Brain microvascular endothelial cell (primary cell): ENCODE measurements at regions not wholly inside any gene's neighbourhood (a gene's known extent, or its start where the extent isn't known, plus 50 kb on each side); places are given as distances from the start of the nearest gene placed in this dataset.

Experiments
- DNase-seq: peaks from one replicate; pipeline ENCODE4 v3.0.0-alpha.2; 2020
- H3K27ac ChIP-seq: fragments of 250-450 bp; sonication (Bioruptor Pico); 2 replicates; pipeline ENCODE4 v1.5.1; 2020; ENCODE audit warnings: mild to moderate bottlenecking, moderate library complexity
- H3K27me3 ChIP-seq: fragments of 250-450 bp; sonication (Bioruptor Pico); replicated peaks from 2 replicates; pipeline ENCODE4 v1.5.1; 2020; ENCODE audit warnings: mild to moderate bottlenecking
- H3K36me3 ChIP-seq: fragments of 250-450 bp; sonication (Bioruptor Pico); replicated peaks from 2 replicates; pipeline ENCODE4 v1.5.1; 2020; ENCODE audit warnings: mild to moderate bottlenecking
- H3K4me3 ChIP-seq: 2 replicates; pipeline ENCODE4 v1.5.1; 2011; ENCODE audit warnings: low read depth, mild to moderate bottlenecking, control low read depth, low read length, moderate library complexity
- in situ Hi-C: cut with HindIII; loops from 2 replicates; pipeline ENCODE4 v1.10.0; 2017; ENCODE audit warnings: low sequenced_read_pairs, low pct_ligation_motif_present
- TF ChIP-seq, protein P1 (sequence below): IDR thresholded peaks from 2 replicates; pipeline ENCODE4 v1.5.1; 2011; ENCODE audit warnings: low read depth, mild to moderate bottlenecking, moderate library complexity, low read length, control low read depth, inconsistent platforms; ENCODE audit errors: missing control alignments

GRCh38 chr11:23897453-23898286 lies 599.2 kb upstream of the LUZP2 start:
- no peak overlapping the region for H3K4me3 ChIP-seq
- DNase-seq, result peak; percentile 86
- H3K36me3 ChIP-seq, result no peaks in the 10 kb centered on the region
- no peaks in the 10 kb centered on the region for H3K27me3 ChIP-seq
- TF ChIP-seq, protein P1, sequence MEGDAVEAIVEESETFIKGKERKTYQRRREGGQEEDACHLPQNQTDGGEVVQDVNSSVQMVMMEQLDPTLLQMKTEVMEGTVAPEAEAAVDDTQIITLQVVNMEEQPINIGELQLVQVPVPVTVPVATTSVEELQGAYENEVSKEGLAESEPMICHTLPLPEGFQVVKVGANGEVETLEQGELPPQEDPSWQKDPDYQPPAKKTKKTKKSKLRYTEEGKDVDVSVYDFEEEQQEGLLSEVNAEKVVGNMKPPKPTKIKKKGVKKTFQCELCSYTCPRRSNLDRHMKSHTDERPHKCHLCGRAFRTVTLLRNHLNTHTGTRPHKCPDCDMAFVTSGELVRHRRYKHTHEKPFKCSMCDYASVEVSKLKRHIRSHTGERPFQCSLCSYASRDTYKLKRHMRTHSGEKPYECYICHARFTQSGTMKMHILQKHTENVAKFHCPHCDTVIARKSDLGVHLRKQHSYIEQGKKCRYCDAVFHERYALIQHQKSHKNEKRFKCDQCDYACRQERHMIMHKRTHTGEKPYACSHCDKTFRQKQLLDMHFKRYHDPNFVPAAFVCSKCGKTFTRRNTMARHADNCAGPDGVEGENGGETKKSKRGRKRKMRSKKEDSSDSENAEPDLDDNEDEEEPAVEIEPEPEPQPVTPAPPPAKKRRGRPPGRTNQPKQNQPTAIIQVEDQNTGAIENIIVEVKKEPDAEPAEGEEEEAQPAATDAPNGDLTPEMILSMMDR, result no peak
- in situ Hi-C loops, result no loop called here
- peak overlapping the region; percentile 98 for H3K27ac ChIP-seq

- Histone ChIP-seq H3K36me3 (no peaks in the 10 kb centered on the region), H3K27me3 (no peaks in the 10 kb centered on the region), H3K27ac (peak overlapping the region; percentile 84), H3K4me3 (no peak overlapping the region)
- peak; percentile 95 for DNase-seq
- TF ChIP-seq, protein P1, result no peak
- in situ Hi-C loops, result no loop called here
Measured at GRCh38 chr11:23903044-23903704, 593.7 kb upstream of the LUZP2 start.

- no peak for DNase-seq
- in situ Hi-C loops, result no loop called here
- Histone ChIP-seq H3K27ac (no peak overlapping the region), H3K4me3 (no peak overlapping the region), H3K27me3 (no peaks in the 10 kb centered on the region), H3K36me3 (no peaks in the 10 kb centered on the region)
- TF ChIP-seq, protein P1, result no peak
Measured at GRCh38 chr11:23919455-23919854, 577.4 kb upstream of the LUZP2 start.

GRCh38 chr11:23923357-23923756 lies 573.5 kb upstream of the LUZP2 start:
- Histone ChIP-seq H3K36me3 (no peaks in the 10 kb centered on the region), H3K4me3 (no peak overlapping the region), H3K27ac (no peak overlapping the region), H3K27me3 (no peaks in the 10 kb centered on the region)
- no peak for DNase-seq
- in situ Hi-C loops, result no loop called here
- TF ChIP-seq, protein P1, result no peak

GRCh38 chr11:23924226-23924625 lies 572.6 kb upstream of the LUZP2 start:
- Histone ChIP-seq H3K4me3 (no peak overlapping the region), H3K36me3 (no peaks in the 10 kb centered on the region)
- in situ Hi-C loops, result no loop called here

More at GRCh38 chr11:23924226-23924625, 572.6 kb upstream of the LUZP2 start:
- no peak overlapping the region for H3K27ac ChIP-seq
- TF ChIP-seq, protein P1, result no peak
- H3K27me3 ChIP-seq, result no peaks in the 10 kb centered on the region
- DNase-seq, result no peak
